OCI-LY1 (cell line): ENCODE measurements at regions not wholly inside any gene's neighbourhood (a gene's known extent, or its start where the extent isn't known, plus 50 kb on each side); places are given as distances from the start of the nearest gene placed in this dataset.

Source experiments
- H2AFZ ChIP-seq: fragments of 200-600 bp; sonication (generic), shearing (Covaris generic); 2 replicates; pipeline ENCODE4 v1.6.0; 2014; ENCODE audit warnings: antibody characterized with exemption, mild to moderate bottlenecking, low read length
- H3F3A ChIP-seq: fragments of 200-600 bp; sonication (generic), shearing (Covaris generic); 2 replicates; pipeline ENCODE4 v1.6.0; 2014; ENCODE audit warnings: mild to moderate bottlenecking, antibody characterized with exemption, low read length, moderate library complexity; ENCODE audit not compliant: insufficient read depth
- H3K27ac ChIP-seq: fragments of 200-600 bp; sonication (generic); 2 replicates; pipeline ENCODE4 v1.5.1; 2014; ENCODE audit warnings: low read length, mixed run types, mild to moderate bottlenecking, low read depth; ENCODE audit not compliant: poor library complexity, severe bottlenecking
- H3K27me3 ChIP-seq: fragments of 200-600 bp; sonication (generic); 2 replicates; pipeline ENCODE4 v1.6.0; 2014; ENCODE audit warnings: antibody characterized with exemption, mild to moderate bottlenecking, low read length, moderate library complexity; ENCODE audit not compliant: insufficient read depth
- H3K36me3 ChIP-seq: fragments of 200-600 bp; sonication (generic); 2 replicates; pipeline ENCODE4 v1.6.1; 2014; ENCODE audit warnings: mild to moderate bottlenecking, antibody characterized with exemption, low read length, moderate library complexity, mixed read lengths; ENCODE audit not compliant: insufficient read depth
- H3K4me1 ChIP-seq: fragments of 200-600 bp; sonication (generic); 2 replicates; pipeline ENCODE4 v1.5.1; 2014; ENCODE audit warnings: mild to moderate bottlenecking, low read length, moderate library complexity; ENCODE audit not compliant: insufficient read depth, severe bottlenecking
- H3K4me2 ChIP-seq: fragments of 200-600 bp; sonication (generic), shearing (Covaris generic); 2 replicates; pipeline ENCODE4 v1.6.1; 2014; ENCODE audit warnings: low read length
- H3K4me3 ChIP-seq: fragments of 200-600 bp; sonication (generic); 2 replicates; pipeline ENCODE4 v1.5.1; 2014; ENCODE audit warnings: low read length, low read depth, mild to moderate bottlenecking, mixed read lengths; ENCODE audit not compliant: poor library complexity, severe bottlenecking
- H3K79me2 ChIP-seq: fragments of 200-600 bp; shearing (Covaris generic); 2 replicates; pipeline ENCODE4 v1.6.1; 2016; ENCODE audit warnings: mixed run types, low read length, mixed read lengths; ENCODE audit not compliant: insufficient read depth
- H3K9ac ChIP-seq: fragments of 200-600 bp; sonication (generic), shearing (Covaris generic); 2 replicates; pipeline ENCODE4 v1.6.1; 2014; ENCODE audit warnings: mild to moderate bottlenecking, low read length, mixed read lengths
- H3K9me2 ChIP-seq: fragments of 200-600 bp; sonication (generic), shearing (Covaris generic); 2 replicates; pipeline ENCODE4 v1.6.1; 2014; ENCODE audit warnings: low read depth, mild to moderate bottlenecking, low read length, mixed read lengths
- H3K9me3 ChIP-seq: fragments of 200-600 bp; shearing (Covaris generic); 2 replicates; pipeline ENCODE4 v1.6.1; 2014; ENCODE audit warnings: low read length, mixed read lengths
- H4K20me1 ChIP-seq: fragments of 200-600 bp; sonication (generic), shearing (Covaris generic); 2 replicates; pipeline ENCODE4 v1.6.0; 2016; ENCODE audit warnings: mild to moderate bottlenecking, low read length; ENCODE audit not compliant: insufficient read depth
- EZH2 ChIP-seq: fragments of 200-600 bp; sonication (generic), shearing (Covaris generic); IDR thresholded peaks from 2 replicates; pipeline ENCODE4 v1.8.0; 2017; ENCODE audit warnings: borderline replicate concordance, mixed run types, mild to moderate bottlenecking, antibody characterized with exemption, low read length, moderate library complexity, mixed read lengths
- TF ChIP-seq, protein P1 (sequence below): fragments of 200-600 bp; sonication (generic), shearing (Covaris generic); IDR thresholded peaks from 2 replicates; pipeline ENCODE4 v1.5.1; 2017; ENCODE audit warnings: mild to moderate bottlenecking, antibody characterized with exemption, low read length, moderate library complexity, mixed read lengths

DNA sequence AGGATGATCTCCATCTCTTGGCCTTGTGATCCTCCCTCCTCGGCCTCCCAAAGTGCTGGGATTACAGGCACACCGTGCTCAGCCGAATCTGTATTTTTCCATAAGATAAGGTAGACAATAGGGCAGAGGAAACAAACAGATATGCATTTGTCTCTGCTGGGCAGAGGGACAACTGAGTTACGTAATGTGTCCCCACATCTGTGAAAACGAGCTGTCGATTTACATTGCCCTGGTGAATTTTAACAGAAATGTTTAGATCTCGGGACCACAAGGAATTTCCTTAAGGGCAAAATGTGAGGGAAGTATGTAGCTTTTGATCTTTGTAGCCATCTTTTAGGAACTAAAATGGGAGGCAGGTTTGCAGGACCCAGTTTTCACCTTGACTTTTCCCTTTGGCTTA lies 189.7 kb downstream of the TRIML1 start:
- no peaks in the 10 kb centered on the region for H3K36me3 ChIP-seq
- no peaks in the 10 kb centered on the region for H3K27me3 ChIP-seq
- H3K4me3 ChIP-seq, result no peak overlapping the region
- no peak overlapping the region for H2AFZ ChIP-seq
- no peak overlapping the region for H3K27ac ChIP-seq
- H3K9me2 ChIP-seq, result no peaks in the 10 kb centered on the region
- H3F3A ChIP-seq, result no peaks in the 10 kb centered on the region
- no peaks in the 10 kb centered on the region for H3K4me1 ChIP-seq
- no peak overlapping the region for H3K4me2 ChIP-seq
- TF ChIP-seq, protein P1, sequence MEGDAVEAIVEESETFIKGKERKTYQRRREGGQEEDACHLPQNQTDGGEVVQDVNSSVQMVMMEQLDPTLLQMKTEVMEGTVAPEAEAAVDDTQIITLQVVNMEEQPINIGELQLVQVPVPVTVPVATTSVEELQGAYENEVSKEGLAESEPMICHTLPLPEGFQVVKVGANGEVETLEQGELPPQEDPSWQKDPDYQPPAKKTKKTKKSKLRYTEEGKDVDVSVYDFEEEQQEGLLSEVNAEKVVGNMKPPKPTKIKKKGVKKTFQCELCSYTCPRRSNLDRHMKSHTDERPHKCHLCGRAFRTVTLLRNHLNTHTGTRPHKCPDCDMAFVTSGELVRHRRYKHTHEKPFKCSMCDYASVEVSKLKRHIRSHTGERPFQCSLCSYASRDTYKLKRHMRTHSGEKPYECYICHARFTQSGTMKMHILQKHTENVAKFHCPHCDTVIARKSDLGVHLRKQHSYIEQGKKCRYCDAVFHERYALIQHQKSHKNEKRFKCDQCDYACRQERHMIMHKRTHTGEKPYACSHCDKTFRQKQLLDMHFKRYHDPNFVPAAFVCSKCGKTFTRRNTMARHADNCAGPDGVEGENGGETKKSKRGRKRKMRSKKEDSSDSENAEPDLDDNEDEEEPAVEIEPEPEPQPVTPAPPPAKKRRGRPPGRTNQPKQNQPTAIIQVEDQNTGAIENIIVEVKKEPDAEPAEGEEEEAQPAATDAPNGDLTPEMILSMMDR, result no peak
- TF ChIP-seq EZH2, result no peak
- no peaks in the 10 kb centered on the region for H3K79me2 ChIP-seq
- H3K9ac ChIP-seq, result no peak overlapping the region
- no peaks in the 10 kb centered on the region for H3K9me3 ChIP-seq
- no peaks in the 10 kb centered on the region for H4K20me1 ChIP-seq

DNA sequence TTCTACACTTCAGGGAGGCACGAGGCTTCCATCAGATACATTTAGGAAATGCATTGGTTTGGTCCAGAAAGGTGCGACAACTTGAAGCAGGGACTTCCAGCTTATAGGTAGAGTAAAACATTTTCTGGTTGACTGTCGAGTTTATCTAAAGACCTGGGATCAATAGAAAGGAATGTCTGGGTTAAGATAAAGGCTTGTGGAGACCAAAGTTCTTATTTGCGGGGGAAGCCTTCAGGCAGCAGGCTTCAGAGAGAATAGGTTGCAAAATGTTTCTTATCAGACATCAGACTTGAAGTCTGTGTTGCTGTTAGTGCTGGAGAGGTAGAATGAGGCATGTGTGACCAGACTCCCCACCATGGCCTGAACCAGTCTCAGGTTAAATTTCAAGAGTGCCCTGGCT lies 190.3 kb downstream of the TRIML1 start:
- Histone ChIP-seq H3K27ac (no peak overlapping the region), H3K9me2 (no peaks in the 10 kb centered on the region)

DNA sequence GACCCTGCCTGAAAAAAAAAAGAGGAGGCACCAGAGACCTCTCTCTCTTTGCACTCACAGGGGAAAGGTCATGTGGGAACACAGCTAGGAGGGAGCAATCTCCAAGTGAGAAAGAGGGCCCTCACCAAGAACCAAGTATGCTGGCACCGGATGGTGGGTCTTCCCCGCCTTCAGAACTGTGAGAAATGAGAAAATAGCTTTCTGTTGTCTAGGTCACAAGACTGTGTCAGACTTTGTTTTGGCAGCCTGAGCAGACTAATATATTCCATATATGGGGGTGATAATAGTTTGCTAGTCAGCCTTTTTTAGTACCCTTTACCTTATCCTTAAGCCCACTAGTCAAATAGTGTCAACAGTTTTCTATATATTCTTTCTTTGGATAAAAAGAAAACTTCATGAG lies 193.0 kb downstream of the TRIML1 start:
- Histone ChIP-seq H3K27ac (no peak overlapping the region), H3K4me2 (no peak overlapping the region), H3K9me3 (no peaks in the 10 kb centered on the region), H3K79me2 (no peaks in the 10 kb centered on the region), H3K4me1 (no peaks in the 10 kb centered on the region), H3K9ac (no peak overlapping the region), H3F3A (no peaks in the 10 kb centered on the region), H4K20me1 (no peaks in the 10 kb centered on the region), H3K9me2 (no peaks in the 10 kb centered on the region), H3K36me3 (no peaks in the 10 kb centered on the region), H2AFZ (no peak overlapping the region), H3K4me3 (no peak overlapping the region), H3K27me3 (no peaks in the 10 kb centered on the region)
- TF ChIP-seq, protein P1, result no peak
- no peak for TF ChIP-seq EZH2

More for the DNA sequence above, 190.3 kb downstream of the TRIML1 start:
- H3K9me3 ChIP-seq, result no peaks in the 10 kb centered on the region
- no peaks in the 10 kb centered on the region for H3K4me1 ChIP-seq
- no peaks in the 10 kb centered on the region for H3K27me3 ChIP-seq
- H3K9ac ChIP-seq, result no peak overlapping the region
- H3K79me2 ChIP-seq, result no peaks in the 10 kb centered on the region
- H3F3A ChIP-seq, result no peaks in the 10 kb centered on the region
- H4K20me1 ChIP-seq, result no peaks in the 10 kb centered on the region
- H2AFZ ChIP-seq, result no peak overlapping the region
- TF ChIP-seq, protein P1, result no peak
- TF ChIP-seq EZH2, result no peak
- H3K4me3 ChIP-seq, result no peak overlapping the region
- no peaks in the 10 kb centered on the region for H3K36me3 ChIP-seq
- H3K4me2 ChIP-seq, result no peak overlapping the region
